GM12864 (cell line): ENCODE measurements at regions not wholly inside any gene's neighbourhood (a gene's known extent, or its start where the extent isn't known, plus 50 kb on each side); places are given as distances from the start of the nearest gene placed in this dataset.
A peak's percentile ranks its signal among the peaks of the same experiment; 100 is the strongest.

Experiments
- DNase-seq: peaks from one replicate; pipeline ENCODE4 v3.0.0-alpha.2; 2011; ENCODE audit warnings: low read depth
- H3K4me3 ChIP-seq: 2 replicates; pipeline ENCODE4 v1.5.1; 2011; ENCODE audit warnings: mild to moderate bottlenecking, low read depth, low read length, control low read depth
- CTCF ChIP-seq: IDR thresholded peaks from 2 replicates; pipeline ENCODE4 v1.5.1; 2011; ENCODE audit warnings: low read depth, mild to moderate bottlenecking, moderate library complexity, low read length, control low read depth, inconsistent platforms; ENCODE audit errors: missing control alignments

GRCh38 chrX:124211312-124211942 lies 121.0 kb upstream of the TEX13D start:
- no peak overlapping the region for H3K4me3 ChIP-seq
- TF ChIP-seq CTCF = peak; percentile 56
- DNase-seq = no peak

GRCh38 chrX:124212622-124213021 lies 119.8 kb upstream of the TEX13D start:
- H3K4me3 ChIP-seq = no peak overlapping the region
- DNase-seq = no peak
- TF ChIP-seq CTCF = no peak

GRCh38 chrX:124215786-124216185 lies 116.7 kb upstream of the TEX13D start:
- DNase-seq = no peak
- TF ChIP-seq CTCF = no peak
- no peak overlapping the region for H3K4me3 ChIP-seq

- DNase-seq = no peak
- no peak overlapping the region for H3K4me3 ChIP-seq
- no peak for TF ChIP-seq CTCF
These were observed 115.9 kb upstream of the TEX13D start for GRCh38 chrX:124216396-124217115.

GRCh38 chrX:124217304-124218251 lies 114.9 kb upstream of the TEX13D start:
- no peak for DNase-seq
- no peak overlapping the region for H3K4me3 ChIP-seq
- TF ChIP-seq CTCF = no peak

- no peak for TF ChIP-seq CTCF
- no peak for DNase-seq
- H3K4me3 ChIP-seq = no peak overlapping the region
These were observed 108.9 kb upstream of the TEX13D start for GRCh38 chrX:124223524-124223923.
